ENCODE measurements at regions not wholly inside any gene's neighbourhood (a gene's known extent, or its start where the extent isn't known, plus 50 kb on each side); places are given as distances from the start of the nearest gene placed in this dataset.
"Not testable (repeated sequence)": the region's sequence is repeated elsewhere in the genome, so short reads cannot be mapped to it uniquely, and the experiment has no call there.

GRCh38 chr14:23895480-23895879, 58.1 kb upstream of the DHRS4 start:
- no peak for DNase-seq (ENCODE audit: low spot score)

GRCh38 chr14:23896609-23897153, 56.9 kb upstream of the DHRS4 start:
- FAIRE-seq (no peak), DNase-seq (ENCODE audit: low spot score) (no peak)

More at GRCh38 chr14:23895480-23895879, 58.1 kb upstream of the DHRS4 start:
- no peak for FAIRE-seq

- not testable (repeated sequence) for FAIRE-seq; DNase-seq (ENCODE audit: low spot score)
These were observed 56.3 kb upstream of the DHRS4 start for GRCh38 chr14:23897291-23897690.

- not testable (repeated sequence) for DNase-seq (ENCODE audit: low spot score); FAIRE-seq
These were observed 55.2 kb upstream of the DHRS4 start for GRCh38 chr14:23898359-23898758.

GRCh38 chr14:23899788-23900187, 53.8 kb upstream of the DHRS4 start:
- FAIRE-seq, result no peak

GRCh38 chr14:23903442-23903841, 50.1 kb upstream of the DHRS4 start:
- FAIRE-seq, result no peak

More at GRCh38 chr14:23899788-23900187, 53.8 kb upstream of the DHRS4 start:
- no peak for DNase-seq (ENCODE audit: low spot score)

More at GRCh38 chr14:23903442-23903841, 50.1 kb upstream of the DHRS4 start:
- DNase-seq (ENCODE audit: low spot score), result no peak
